ENCODE measurements at regions not wholly inside any gene's neighbourhood (a gene's known extent, or its start where the extent isn't known, plus 50 kb on each side); places are given as distances from the start of the nearest gene placed in this dataset.

DNA sequence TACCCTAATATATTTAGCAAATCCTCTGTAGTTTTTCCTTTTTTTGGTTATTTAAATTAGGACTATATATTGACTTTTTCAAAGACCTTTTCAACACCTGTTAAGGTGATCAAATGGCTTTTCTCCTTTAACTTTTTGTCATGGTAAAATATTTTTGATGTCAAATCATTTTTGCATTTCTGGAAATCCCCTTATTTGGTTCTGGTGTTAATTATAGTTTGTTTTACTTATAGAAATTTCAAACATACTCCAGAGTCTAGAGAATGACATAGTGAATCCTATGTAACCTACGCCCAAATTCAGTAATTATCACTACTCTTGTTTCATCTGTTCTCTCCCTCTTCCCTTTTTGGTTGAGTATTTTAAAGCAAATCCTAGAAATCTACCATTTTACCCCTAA is 121.3 kb upstream of the TBL1XR1 start:
- Mint-ChIP-seq H3K4me3 (no peak overlapping the region), H3K27ac (no peak overlapping the region), H3K9me3 (ENCODE audit: low read depth) (no peaks in the 10 kb centered on the region), H3K27me3 (no peaks in the 10 kb centered on the region), H3K4me1 (ENCODE audit: low read depth) (peaks cover 40% of the 10 kb centered on the region), H3K36me3 (no peaks in the 10 kb centered on the region)

DNA sequence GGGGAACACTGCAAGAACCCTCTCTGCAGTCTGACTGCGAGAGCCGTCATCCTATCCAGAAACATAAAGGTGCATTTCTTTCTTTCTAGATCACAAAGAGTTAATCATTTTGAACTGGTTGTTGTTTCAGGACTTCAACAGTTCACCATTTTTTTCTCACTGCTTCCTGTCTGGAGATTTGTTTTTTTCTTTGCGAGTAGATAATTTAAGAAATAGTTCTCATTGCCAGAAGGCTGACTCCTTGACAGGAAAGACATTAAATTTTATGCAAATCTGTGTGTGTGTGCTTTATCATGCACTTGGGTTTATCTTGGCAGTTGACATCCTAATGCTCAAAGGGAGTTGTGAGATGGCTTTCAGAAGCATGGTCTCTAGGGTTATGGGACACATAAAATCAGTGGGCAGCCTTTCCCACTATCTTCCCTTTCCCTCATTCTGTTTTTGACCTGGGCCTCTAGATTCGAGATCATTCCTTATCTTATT is 123.5 kb upstream of the TBL1XR1 start:
- Mint-ChIP-seq H3K27me3 (no peaks in the 10 kb centered on the region), H3K4me3 (no peak overlapping the region), H3K27ac (peak overlapping the region; percentile 52), H3K36me3 (no peaks in the 10 kb centered on the region), H3K9me3 (ENCODE audit: low read depth) (no peaks in the 10 kb centered on the region), H3K4me1 (ENCODE audit: low read depth) (peaks cover 34% of the 10 kb centered on the region)

DNA sequence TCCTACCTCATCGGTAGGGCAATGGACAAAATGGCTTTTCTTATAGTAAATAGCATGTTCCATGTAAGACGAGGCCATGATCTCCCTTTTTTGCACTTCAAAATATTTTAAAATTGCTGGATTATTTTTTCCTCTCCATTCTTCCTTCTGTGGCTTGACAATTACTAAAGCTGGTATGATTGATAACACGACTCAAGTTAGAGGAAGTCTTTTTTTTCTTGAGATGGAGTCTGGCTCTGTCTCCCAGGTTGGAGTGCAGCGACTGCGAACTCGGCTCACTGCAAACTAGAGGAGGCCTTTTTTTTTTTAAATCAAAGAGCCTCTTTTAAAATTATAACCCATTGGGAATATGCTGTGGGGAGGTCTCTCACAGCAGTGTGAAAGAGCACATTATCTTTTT is 124.5 kb upstream of the TBL1XR1 start:
- Mint-ChIP-seq H3K4me3 (no peak overlapping the region), H3K4me1 (ENCODE audit: low read depth) (peaks cover 34% of the 10 kb centered on the region), H3K27me3 (no peaks in the 10 kb centered on the region), H3K36me3 (no peaks in the 10 kb centered on the region), H3K27ac (peak overlapping the region; percentile 29), H3K9me3 (ENCODE audit: low read depth) (no peaks in the 10 kb centered on the region)

DNA sequence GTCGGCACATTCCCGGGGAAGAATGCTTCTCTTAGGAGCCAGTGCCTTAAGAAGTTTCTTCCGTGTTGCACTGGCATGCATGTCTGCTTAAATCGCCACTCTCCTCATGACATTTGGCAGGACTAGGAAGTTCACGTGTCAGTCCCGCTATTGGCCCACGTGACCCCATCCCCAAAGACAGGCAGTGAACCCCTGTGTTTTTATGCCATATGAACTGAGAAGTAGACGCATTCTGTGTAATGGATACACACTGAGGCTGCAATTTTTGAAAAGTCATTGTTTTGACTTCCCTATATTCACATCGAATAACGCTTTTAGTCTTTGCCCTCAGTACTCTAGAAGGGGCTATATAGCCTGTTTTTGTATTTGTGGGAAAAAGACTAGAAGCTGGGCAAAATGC is 125.6 kb upstream of the TBL1XR1 start:
- H3K9me3 Mint-ChIP-seq (ENCODE audit: low read depth), result no peaks in the 10 kb centered on the region
- H3K27ac Mint-ChIP-seq, result no peak overlapping the region
- no peaks in the 10 kb centered on the region for H3K27me3 Mint-ChIP-seq
- no peaks in the 10 kb centered on the region for H3K36me3 Mint-ChIP-seq
- H3K4me1 Mint-ChIP-seq (ENCODE audit: low read depth), result peaks cover 27% of the 10 kb centered on the region
- no peak overlapping the region for H3K4me3 Mint-ChIP-seq

DNA sequence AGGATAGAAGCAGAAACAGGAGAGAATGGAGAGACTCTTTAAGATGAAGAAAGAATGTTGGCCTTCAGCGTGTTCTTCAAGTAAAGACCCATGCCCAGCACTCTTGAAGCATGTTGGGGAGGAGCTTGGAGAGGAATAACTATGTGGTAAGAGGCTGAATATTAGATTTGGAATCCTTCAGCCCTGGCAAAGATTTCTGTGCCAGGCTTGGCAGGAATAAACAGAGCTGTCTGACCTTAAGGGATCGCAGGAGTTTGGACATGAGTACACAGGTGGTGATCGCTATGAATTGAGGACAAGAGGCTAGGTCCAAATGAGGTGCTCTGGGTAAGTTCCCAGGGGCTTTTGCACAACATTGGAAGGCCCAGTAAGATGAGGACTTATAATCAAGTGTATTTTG is 132.6 kb upstream of the TBL1XR1 start:
- Mint-ChIP-seq H3K27ac (no peak overlapping the region), H3K27me3 (no peaks in the 10 kb centered on the region), H3K4me1 (ENCODE audit: low read depth) (peaks cover 5% of the 10 kb centered on the region), H3K9me3 (ENCODE audit: low read depth) (no peaks in the 10 kb centered on the region), H3K36me3 (no peaks in the 10 kb centered on the region), H3K4me3 (no peak overlapping the region)

DNA sequence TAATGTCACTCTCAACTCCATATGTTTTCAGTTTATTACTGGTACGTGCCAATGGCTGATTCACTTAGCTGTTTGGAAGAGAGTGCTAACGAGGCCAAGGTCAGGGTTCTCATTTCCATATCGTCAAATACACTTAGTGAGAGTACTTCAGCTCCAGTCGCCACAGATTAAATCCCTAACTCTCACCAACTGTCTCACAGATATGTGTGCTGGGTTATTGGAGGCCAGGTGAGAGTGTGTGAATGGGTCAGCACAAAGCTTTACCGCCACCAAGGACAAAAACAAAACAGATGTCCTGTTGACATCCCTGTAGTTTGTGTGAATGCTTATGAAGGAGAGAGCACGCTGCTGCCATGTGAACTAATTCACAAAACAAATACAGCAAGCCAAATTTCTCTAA is 133.5 kb upstream of the TBL1XR1 start:
- no peaks in the 10 kb centered on the region for H3K27me3 Mint-ChIP-seq
- H3K4me1 Mint-ChIP-seq (ENCODE audit: low read depth), result peaks cover 6% of the 10 kb centered on the region
- H3K36me3 Mint-ChIP-seq, result no peaks in the 10 kb centered on the region
- H3K9me3 Mint-ChIP-seq (ENCODE audit: low read depth), result no peaks in the 10 kb centered on the region
- H3K27ac Mint-ChIP-seq, result no peak overlapping the region
- H3K4me3 Mint-ChIP-seq, result no peak overlapping the region

DNA sequence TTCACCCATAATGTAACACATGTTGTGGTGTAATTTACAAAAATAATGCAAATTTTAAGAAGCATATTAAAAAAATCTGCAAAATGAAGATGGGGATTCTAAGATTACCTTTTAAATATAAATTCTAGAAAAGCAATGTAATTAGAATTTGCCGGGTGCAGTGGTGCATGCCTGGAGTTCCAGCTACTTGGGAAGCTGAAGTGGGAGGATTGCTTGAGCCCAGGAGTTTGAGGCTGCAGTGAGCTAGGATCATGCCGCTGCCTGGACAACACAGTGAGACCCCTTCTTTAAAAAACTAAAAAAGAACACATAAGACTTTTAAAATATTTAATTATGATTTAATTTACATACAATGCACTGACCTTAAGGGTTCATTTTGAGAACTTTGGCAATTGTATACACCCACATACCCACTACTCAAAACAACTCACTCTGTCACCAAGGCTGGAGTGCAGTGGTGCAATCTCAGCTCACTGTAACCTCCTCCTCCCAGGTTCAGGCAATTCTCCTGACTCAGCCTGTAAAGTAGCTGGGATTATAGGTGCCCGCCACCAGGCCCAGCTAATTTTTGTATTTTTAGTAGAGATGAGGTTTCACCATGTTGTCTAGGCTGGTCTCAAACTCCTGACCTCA is 134.0 kb upstream of the TBL1XR1 start:
- Mint-ChIP-seq H3K9me3 (ENCODE audit: low read depth) (no peaks in the 10 kb centered on the region), H3K4me3 (no peak overlapping the region), H3K36me3 (no peaks in the 10 kb centered on the region), H3K27me3 (no peaks in the 10 kb centered on the region), H3K4me1 (ENCODE audit: low read depth) (peaks cover 8% of the 10 kb centered on the region), H3K27ac (no peak overlapping the region)

DNA sequence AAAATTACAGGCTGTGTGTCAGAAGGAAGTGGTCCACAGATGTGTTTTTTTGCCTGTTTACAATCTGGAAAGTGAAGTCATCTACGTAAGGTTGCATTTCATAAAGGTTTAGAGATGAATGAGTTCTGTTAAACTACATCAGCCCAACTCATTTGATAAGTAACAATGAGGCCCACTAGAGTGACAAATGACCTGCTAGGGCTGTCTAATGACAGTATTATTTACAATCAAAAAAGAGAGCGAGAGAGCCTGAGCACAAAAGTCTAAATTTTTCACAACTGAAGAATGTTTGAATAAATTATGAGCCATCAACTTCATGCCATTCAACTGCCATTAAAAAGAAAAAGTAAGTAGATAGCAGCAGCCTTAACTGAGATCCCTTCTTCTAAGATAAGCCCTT is 135.7 kb upstream of the TBL1XR1 start:
- peak overlapping the region; percentile 50 for H3K27ac Mint-ChIP-seq
- H3K36me3 Mint-ChIP-seq, result no peaks in the 10 kb centered on the region
- no peaks in the 10 kb centered on the region for H3K27me3 Mint-ChIP-seq
- H3K9me3 Mint-ChIP-seq (ENCODE audit: low read depth), result no peaks in the 10 kb centered on the region
- peaks cover 20% of the 10 kb centered on the region for H3K4me1 Mint-ChIP-seq (ENCODE audit: low read depth)
- no peak overlapping the region for H3K4me3 Mint-ChIP-seq

DNA sequence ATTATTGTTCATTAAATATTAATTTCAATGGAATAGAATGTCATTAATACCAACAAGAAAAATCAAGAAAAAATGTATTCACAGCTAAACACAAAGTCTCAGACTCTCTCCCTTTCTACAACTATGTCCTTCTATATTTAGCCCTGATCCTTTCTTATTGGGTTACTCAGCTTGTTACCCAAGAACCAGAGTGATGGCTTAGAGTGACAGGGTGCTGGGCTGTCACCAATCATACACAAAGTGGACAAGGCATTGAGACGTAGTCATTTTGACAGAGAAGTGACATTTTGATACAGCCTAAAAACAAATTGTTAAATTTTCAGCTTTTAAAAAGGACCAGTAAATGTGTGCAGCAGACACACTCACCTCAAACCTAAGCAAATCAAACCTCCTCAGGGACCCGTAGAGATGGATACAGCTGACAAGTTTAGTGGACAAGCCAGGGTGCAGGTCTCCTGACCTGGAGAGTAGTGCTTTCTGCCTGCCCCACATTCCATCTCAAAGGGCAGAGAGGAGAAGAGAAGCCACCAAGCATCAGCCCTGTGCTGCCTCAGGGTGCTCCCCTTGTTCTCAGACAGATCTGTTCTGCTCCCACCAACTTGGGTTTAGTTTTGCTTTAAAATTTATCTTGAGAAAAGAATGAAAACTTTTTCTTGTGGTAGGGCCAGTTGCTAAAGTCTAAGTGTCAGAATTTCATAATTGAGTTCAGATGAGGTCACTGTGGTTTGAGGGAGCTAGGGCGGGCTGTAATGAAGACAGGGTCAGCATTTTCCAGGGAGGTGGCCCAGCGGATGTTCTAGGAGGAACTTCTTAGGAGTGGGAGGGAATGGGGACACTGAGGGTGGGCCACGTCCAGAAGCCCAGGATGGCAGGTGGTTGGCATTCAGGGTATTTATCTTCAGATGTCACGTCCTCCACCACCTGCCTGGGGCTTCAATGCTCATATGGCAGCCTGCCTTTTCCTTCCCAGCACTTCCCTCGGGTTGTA is 136.5 kb upstream of the TBL1XR1 start:
- Mint-ChIP-seq H3K4me1 (ENCODE audit: low read depth) (peaks cover 29% of the 10 kb centered on the region), H3K9me3 (ENCODE audit: low read depth) (no peaks in the 10 kb centered on the region), H3K4me3 (no peak overlapping the region), H3K27me3 (no peaks in the 10 kb centered on the region), H3K36me3 (no peaks in the 10 kb centered on the region), H3K27ac (no peak overlapping the region)

DNA sequence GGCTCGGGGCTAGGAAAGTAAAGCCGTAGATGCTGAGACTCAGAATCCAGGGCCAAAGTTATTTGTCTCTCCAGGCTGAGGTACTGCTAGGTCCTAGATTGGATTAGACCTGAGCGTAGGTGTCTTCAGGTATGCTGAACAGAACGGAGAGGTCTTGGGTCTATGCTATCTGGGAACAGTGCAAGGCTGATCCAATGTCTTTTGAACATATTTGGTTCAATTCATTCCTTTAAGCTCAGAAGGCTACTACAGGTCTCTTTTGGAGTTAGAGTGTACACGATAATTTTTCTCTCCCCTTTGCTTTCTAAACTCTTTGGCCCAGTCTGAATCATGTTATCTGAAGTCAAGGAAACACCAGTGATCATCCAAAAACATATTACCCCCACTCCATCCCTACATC is 137.5 kb upstream of the TBL1XR1 start:
- H3K27ac Mint-ChIP-seq, result peak overlapping the region; percentile 41
- H3K4me3 Mint-ChIP-seq, result no peak overlapping the region
- no peaks in the 10 kb centered on the region for H3K36me3 Mint-ChIP-seq
- no peaks in the 10 kb centered on the region for H3K27me3 Mint-ChIP-seq
- H3K4me1 Mint-ChIP-seq (ENCODE audit: low read depth), result peaks cover 36% of the 10 kb centered on the region
- no peaks in the 10 kb centered on the region for H3K9me3 Mint-ChIP-seq (ENCODE audit: low read depth)

DNA sequence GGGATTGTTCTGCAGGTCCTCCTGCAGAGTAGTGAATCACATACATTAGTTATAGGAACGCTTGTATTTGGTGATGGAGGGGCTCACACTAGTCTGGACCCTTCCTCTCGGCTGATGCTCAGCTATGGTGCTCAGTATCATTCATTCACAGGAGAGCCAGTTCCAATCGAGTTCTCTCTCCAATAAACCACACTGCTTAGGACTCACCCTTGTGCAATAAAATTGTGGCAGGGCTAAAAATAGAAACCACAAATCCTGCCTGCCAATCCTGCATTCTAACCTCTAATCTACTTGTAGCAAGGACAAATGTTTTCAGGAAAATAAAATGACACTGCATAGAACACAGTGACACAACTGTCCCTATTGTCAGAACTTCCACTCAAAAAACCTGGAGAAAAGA is 138.4 kb upstream of the TBL1XR1 start:
- H3K27me3 Mint-ChIP-seq, result no peaks in the 10 kb centered on the region
- peak overlapping the region; percentile 22 for H3K27ac Mint-ChIP-seq
- H3K36me3 Mint-ChIP-seq, result no peaks in the 10 kb centered on the region
- H3K4me1 Mint-ChIP-seq (ENCODE audit: low read depth), result peaks cover 36% of the 10 kb centered on the region
- no peaks in the 10 kb centered on the region for H3K9me3 Mint-ChIP-seq (ENCODE audit: low read depth)
- no peak overlapping the region for H3K4me3 Mint-ChIP-seq

DNA sequence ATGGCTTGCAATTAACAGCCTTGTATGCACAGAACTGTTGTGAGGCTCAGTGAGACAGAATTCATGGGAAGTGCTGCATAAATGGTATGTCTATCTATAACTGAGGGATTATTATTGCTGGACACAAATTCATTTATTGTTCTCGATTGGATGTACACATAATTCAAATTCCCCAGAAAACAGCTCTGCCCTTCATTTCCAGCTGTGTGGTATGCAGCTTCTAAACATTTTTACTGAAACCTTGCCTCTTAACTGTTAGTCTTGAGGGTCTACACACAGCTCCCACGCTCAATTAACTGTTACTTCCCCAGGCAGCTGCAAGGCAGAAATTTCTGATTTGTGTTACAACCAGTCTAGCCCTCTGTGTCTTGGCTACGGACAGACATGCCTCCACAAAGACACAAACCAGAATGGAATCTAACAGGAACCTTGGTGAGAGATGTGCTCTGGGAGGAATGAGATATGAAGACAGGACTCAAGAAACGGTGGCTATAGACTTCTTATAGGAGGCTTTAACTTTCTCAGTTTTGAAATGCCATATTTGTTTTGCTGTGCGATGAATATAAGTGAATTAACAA is 139.7 kb upstream of the TBL1XR1 start:
- H3K36me3 Mint-ChIP-seq, result no peaks in the 10 kb centered on the region
- peak overlapping the region; percentile 94 for H3K27ac Mint-ChIP-seq
- no peaks in the 10 kb centered on the region for H3K27me3 Mint-ChIP-seq
- H3K4me1 Mint-ChIP-seq (ENCODE audit: low read depth), result peaks cover 36% of the 10 kb centered on the region
- no peaks in the 10 kb centered on the region for H3K9me3 Mint-ChIP-seq (ENCODE audit: low read depth)
- H3K4me3 Mint-ChIP-seq, result peak overlapping the region; percentile 61

DNA sequence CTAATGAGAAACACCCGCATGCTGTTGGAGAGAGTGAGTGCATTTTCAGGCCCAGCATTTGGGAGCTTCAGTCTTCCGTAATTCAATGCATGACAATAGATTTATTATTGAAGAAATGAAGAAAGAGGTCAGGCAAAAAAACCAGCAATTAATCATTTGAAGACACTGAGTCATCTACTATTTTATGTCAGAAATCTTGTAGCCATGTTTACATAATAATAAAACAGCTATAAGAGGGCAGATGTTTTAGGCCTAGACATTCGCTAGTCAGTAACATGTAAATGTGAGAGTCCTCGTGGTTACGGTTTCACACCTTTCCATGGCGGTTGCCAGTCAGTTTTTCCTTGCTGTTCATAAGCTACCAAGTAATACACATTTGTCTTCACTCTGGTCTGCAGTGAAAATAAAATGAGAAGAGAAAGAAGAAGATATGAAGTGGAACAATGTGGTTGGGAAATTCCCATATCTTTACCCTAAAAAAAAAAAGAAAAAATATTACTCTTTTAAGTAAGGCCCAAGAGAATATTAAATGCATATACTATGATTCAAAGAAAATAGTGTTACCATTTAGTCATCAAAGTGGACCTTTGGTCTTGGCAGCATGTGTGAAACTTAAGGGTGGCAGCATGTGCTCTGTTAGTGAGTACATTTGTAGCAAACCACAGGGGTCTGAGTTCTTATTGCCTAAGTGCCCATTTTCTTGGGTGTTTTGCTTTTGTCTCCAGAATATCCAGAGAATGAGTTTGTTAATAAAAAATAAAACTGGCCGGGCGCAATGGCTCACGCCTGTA is 140.5 kb upstream of the TBL1XR1 start:
- H3K27ac Mint-ChIP-seq, result peak overlapping the region; percentile 94
- H3K9me3 Mint-ChIP-seq (ENCODE audit: low read depth), result no peaks in the 10 kb centered on the region
- H3K4me3 Mint-ChIP-seq, result peak overlapping the region; percentile 61
- no peaks in the 10 kb centered on the region for H3K36me3 Mint-ChIP-seq
- H3K27me3 Mint-ChIP-seq, result no peaks in the 10 kb centered on the region
- peaks cover 38% of the 10 kb centered on the region for H3K4me1 Mint-ChIP-seq (ENCODE audit: low read depth)

DNA sequence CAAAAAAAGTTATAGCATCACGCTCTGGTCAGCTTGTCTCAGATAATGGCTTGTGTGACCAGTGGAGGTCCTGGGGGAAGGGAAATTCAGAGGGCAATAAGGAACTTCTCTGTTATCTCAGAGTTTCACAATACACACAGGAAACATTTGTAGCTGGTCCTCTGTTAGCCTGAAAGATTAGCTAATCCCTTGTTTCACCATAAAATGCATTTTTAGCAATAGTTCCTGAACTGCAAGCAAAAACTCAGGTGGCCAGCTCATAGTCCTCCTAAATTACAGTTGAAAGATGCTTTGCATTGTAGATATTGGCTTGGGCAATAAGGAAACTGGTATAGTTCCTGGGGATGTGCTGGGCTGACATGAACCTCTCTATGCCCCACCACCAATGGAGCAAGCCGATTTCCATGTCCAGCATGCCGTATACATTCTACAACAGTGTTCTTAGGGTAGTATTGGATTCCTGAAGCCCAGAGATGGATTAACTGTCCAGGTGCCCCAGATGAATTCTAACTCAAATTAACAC is 141.5 kb upstream of the TBL1XR1 start:
- H3K4me1 Mint-ChIP-seq (ENCODE audit: low read depth), result peaks cover 35% of the 10 kb centered on the region
- H3K27me3 Mint-ChIP-seq, result no peaks in the 10 kb centered on the region
- no peak overlapping the region for H3K4me3 Mint-ChIP-seq
- H3K36me3 Mint-ChIP-seq, result no peaks in the 10 kb centered on the region
- H3K9me3 Mint-ChIP-seq (ENCODE audit: low read depth), result no peaks in the 10 kb centered on the region
- peak overlapping the region; percentile 81 for H3K27ac Mint-ChIP-seq

All from activated naive CD8-positive, alpha-beta T cell (primary cell).